HepG2 (cell line): ENCODE measurements at regions not wholly inside any gene's neighbourhood (a gene's known extent, or its start where the extent isn't known, plus 50 kb on each side); places are given as distances from the start of the nearest gene placed in this dataset.

Source experiments
- TOE1 ChIP-seq: sonication (generic); formaldehyde crosslinking; IDR thresholded peaks from 2 replicates; pipeline ENCODE4 v1.4.0; 2020; ENCODE audit warnings: mild to moderate bottlenecking, missing genetic modification reagents
- ZEB1 ChIP-seq: IDR thresholded peaks from 2 replicates; pipeline ENCODE4 v1.6.1; 2012; ENCODE audit warnings: mild to moderate bottlenecking, low read depth, inconsistent platforms; ENCODE audit not compliant: insufficient replicate concordance
- TF ChIP-seq, protein P1 (sequence below): sonication (generic); formaldehyde crosslinking; IDR thresholded peaks from 2 replicates; pipeline ENCODE4 v1.4.0; 2020; ENCODE audit warnings: mild to moderate bottlenecking, missing genetic modification reagents, borderline replicate concordance
- TF ChIP-seq, protein P2 (sequence below), 2 experiments: sonication (generic) in 1 of 2; formaldehyde crosslinking in 1 of 2; IDR thresholded peaks; 2 replicates each; pipeline versions ENCODE4 v1.4.0 to v1.6.1; 2018 to 2020; ENCODE audit warnings: missing genetic modification reagents in 2 of 2, borderline replicate concordance in 1 of 2, low read depth in 1 of 2, mild to moderate bottlenecking in 1 of 2, missing biosample characterization in 1 of 2
- TF ChIP-seq, protein P3 (sequence below): IDR thresholded peaks from 2 replicates; pipeline ENCODE4 v1.6.1; 2016; ENCODE audit warnings: low read depth

DNA sequence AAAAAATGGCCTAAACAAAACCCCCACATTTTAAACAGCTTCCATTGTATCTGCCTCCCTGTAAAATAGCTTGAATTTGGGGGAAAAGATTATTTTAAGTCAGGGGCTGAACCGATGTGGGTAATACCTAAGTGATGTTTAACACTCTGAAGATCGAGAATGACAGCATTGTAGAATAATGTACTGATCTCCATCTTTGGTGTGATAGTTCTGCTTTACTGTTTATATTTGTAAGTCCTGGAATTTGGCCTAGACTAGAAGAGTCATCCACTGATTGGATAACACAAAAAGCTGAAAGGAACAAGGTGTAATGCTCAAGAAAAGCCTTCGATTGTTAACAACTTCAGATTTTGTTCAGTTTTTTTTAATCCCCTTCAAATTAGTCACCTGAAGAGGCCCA, 53.8 kb upstream of the CCDC68 start (continued):
- TF ChIP-seq, protein P1, sequence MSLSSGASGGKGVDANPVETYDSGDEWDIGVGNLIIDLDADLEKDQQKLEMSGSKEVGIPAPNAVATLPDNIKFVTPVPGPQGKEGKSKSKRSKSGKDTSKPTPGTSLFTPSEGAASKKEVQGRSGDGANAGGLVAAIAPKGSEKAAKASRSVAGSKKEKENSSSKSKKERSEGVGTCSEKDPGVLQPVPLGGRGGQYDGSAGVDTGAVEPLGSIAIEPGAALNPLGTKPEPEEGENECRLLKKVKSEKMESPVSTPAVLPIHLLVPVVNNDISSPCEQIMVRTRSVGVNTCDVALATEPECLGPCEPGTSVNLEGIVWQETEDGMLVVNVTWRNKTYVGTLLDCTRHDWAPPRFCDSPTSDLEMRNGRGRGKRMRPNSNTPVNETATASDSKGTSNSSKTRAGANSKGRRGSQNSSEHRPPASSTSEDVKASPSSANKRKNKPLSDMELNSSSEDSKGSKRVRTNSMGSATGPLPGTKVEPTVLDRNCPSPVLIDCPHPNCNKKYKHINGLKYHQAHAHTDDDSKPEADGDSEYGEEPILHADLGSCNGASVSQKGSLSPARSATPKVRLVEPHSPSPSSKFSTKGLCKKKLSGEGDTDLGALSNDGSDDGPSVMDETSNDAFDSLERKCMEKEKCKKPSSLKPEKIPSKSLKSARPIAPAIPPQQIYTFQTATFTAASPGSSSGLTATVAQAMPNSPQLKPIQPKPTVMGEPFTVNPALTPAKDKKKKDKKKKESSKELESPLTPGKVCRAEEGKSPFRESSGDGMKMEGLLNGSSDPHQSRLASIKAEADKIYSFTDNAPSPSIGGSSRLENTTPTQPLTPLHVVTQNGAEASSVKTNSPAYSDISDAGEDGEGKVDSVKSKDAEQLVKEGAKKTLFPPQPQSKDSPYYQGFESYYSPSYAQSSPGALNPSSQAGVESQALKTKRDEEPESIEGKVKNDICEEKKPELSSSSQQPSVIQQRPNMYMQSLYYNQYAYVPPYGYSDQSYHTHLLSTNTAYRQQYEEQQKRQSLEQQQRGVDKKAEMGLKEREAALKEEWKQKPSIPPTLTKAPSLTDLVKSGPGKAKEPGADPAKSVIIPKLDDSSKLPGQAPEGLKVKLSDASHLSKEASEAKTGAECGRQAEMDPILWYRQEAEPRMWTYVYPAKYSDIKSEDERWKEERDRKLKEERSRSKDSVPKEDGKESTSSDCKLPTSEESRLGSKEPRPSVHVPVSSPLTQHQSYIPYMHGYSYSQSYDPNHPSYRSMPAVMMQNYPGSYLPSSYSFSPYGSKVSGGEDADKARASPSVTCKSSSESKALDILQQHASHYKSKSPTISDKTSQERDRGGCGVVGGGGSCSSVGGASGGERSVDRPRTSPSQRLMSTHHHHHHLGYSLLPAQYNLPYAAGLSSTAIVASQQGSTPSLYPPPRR (CRISPR knock-in tag) = no peak
- TF ChIP-seq, protein P2, sequence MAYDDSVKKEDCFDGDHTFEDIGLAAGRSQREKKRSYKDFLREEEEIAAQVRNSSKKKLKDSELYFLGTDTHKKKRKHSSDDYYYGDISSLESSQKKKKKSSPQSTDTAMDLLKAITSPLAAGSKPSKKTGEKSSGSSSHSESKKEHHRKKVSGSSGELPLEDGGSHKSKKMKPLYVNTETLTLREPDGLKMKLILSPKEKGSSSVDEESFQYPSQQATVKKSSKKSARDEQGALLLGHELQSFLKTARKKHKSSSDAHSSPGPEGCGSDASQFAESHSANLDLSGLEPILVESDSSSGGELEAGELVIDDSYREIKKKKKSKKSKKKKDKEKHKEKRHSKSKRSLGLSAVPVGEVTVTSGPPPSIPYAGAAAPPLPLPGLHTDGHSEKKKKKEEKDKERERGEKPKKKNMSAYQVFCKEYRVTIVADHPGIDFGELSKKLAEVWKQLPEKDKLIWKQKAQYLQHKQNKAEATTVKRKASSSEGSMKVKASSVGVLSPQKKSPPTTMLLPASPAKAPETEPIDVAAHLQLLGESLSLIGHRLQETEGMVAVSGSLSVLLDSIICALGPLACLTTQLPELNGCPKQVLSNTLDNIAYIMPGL (CRISPR knock-in tag; IDR thresholded peaks at IDR 0.05; ENCODE audit: borderline replicate concordance in 1 of 2, low read depth in 1 of 2) = no peak
- no peak for TF ChIP-seq TOE1 (CRISPR knock-in tag)
- TF ChIP-seq, protein P3, sequence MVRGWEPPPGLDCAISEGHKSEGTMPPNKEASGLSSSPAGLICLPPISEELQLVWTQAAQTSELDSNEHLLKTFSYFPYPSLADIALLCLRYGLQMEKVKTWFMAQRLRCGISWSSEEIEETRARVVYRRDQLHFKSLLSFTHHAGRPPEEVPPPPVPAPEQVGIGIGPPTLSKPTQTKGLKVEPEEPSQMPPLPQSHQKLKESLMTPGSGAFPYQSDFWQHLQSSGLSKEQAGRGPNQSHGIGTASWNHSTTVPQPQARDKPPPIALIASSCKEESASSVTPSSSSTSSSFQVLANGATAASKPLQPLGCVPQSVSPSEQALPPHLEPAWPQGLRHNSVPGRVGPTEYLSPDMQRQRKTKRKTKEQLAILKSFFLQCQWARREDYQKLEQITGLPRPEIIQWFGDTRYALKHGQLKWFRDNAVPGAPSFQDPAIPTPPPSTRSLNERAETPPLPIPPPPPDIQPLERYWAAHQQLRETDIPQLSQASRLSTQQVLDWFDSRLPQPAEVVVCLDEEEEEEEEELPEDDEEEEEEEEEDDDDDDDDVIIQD = no peak
- no peak for TF ChIP-seq ZEB1
